OCI-LY7 (cell line): ENCODE measurements at regions not wholly inside any gene's neighbourhood (a gene's known extent, or its start where the extent isn't known, plus 50 kb on each side); places are given as distances from the start of the nearest gene placed in this dataset.

Experiments
- BruUV-seq: library from RNA; stranded (reverse); fragments of 400-500 nt; replicated peaks from 2 replicates; lab custom pipeline; 2021; lab: Mats Ljungman, UMichigan
- CTCF ChIA-PET: fragments of 300-600 bp; sonication (Branson Sonifier 250); formaldehyde crosslinking; loops from one replicate; lab custom pipeline; 2022; ENCODE audit warnings: antibody characterized with exemption; ENCODE audit not compliant: unreplicated experiment; lab: Charles Lee
- POLR2A ChIA-PET: fragments of 300-600 bp; sonication (Branson Sonifier 250); formaldehyde crosslinking; loops from one replicate; lab custom pipeline; 2022; ENCODE audit warnings: antibody characterized with exemption; lab: Charles Lee
- DNase-seq: peaks from one replicate; pipeline ENCODE4 v3.0.0-alpha.2; 2015; ENCODE audit warnings: low spot score
- H2AFZ ChIP-seq: fragments of 200-600 bp; sonication (generic), shearing (Covaris generic); 2 replicates; pipeline ENCODE4 v1.6.1; 2014; ENCODE audit warnings: mild to moderate bottlenecking, antibody characterized with exemption, low read length, moderate library complexity
- H3K27ac ChIP-seq: fragments of 200-600 bp; sonication (generic); 2 replicates; pipeline ENCODE4 v1.5.1; 2014; ENCODE audit warnings: mixed run types, low read depth, mild to moderate bottlenecking, moderate library complexity, low read length, inconsistent platforms; ENCODE audit not compliant: poor library complexity, severe bottlenecking
- H3K36me3 ChIP-seq: fragments of 200-600 bp; sonication (generic); 2 replicates; pipeline ENCODE4 v1.6.1; 2014; ENCODE audit warnings: mild to moderate bottlenecking, antibody characterized with exemption, low read length, moderate library complexity, mixed read lengths; ENCODE audit not compliant: insufficient read depth
- H3K4me1 ChIP-seq: fragments of 200-600 bp; sonication (generic); 2 replicates; pipeline ENCODE4 v1.5.1; 2014; ENCODE audit warnings: mild to moderate bottlenecking, low read length; ENCODE audit not compliant: insufficient read depth, poor library complexity, severe bottlenecking
- H3K4me2 ChIP-seq: fragments of 200-600 bp; sonication (generic); 2 replicates; pipeline ENCODE4 v1.6.1; 2014; ENCODE audit warnings: mild to moderate bottlenecking, low read length
- H3K4me3 ChIP-seq: fragments of 200-600 bp; sonication (generic); 2 replicates; pipeline ENCODE4 v1.5.1; 2014; ENCODE audit warnings: mild to moderate bottlenecking, low read depth, low read length; ENCODE audit not compliant: poor library complexity, severe bottlenecking
- H3K79me2 ChIP-seq: fragments of 200-600 bp; sonication (generic); 2 replicates; pipeline ENCODE4 v1.6.1; 2016; ENCODE audit warnings: low read depth, mild to moderate bottlenecking, low read length, moderate library complexity, mixed read lengths; ENCODE audit not compliant: insufficient read depth
- H3K9me2 ChIP-seq: fragments of 200-600 bp; sonication (generic); 2 replicates; pipeline ENCODE4 v1.6.1; 2016; ENCODE audit warnings: mild to moderate bottlenecking, low read length, mixed read lengths; ENCODE audit not compliant: insufficient read depth
- H3K9me3 ChIP-seq: fragments of 200-600 bp; sonication (generic); 2 replicates; pipeline ENCODE4 v1.6.1; 2014; ENCODE audit warnings: mild to moderate bottlenecking, mixed run types, low read length, mixed read lengths
- H4K20me1 ChIP-seq: fragments of 200-600 bp; sonication (generic); 2 replicates; pipeline ENCODE4 v1.6.1; 2014; ENCODE audit warnings: mild to moderate bottlenecking, antibody characterized with exemption, low read length, moderate library complexity, mixed read lengths; ENCODE audit not compliant: insufficient read depth
- CTCF ChIP-seq: fragments of 200-600 bp; sonication (generic); conservative IDR thresholded peaks from 2 replicates; pipeline ENCODE4 v1.5.1; 2014; ENCODE audit warnings: mild to moderate bottlenecking, antibody characterized with exemption, low read length, moderate library complexity, mixed read lengths
- EZH2phosphoT487 ChIP-seq: fragments of 200-600 bp; sonication (generic); IDR thresholded peaks from 2 replicates; pipeline ENCODE4 v1.6.1; 2018; ENCODE audit warnings: low read depth, borderline replicate concordance, mild to moderate bottlenecking, mixed run types, antibody characterized with exemption, low read length, moderate library complexity, mixed read lengths
- intact Hi-C: fragments of 100-400 bp; cut with micrococcal nuclease; formaldehyde crosslinking; loops from one replicate; pipeline ENCODE4 v1.10.0; 2022; ENCODE audit not compliant: unreplicated experiment

- TSS peak; percentile 31 for BruUV-seq
- CTCF ChIA-PET, result interaction anchor here (1.0 kb wide), 1 partner anchor 9 kb away, joined by 5 read pairs; no protein-coding TSS in a partner anchor
- Histone ChIP-seq H3K4me3 (peak overlapping the region; percentile 59), H2AFZ (peak overlapping the region; percentile 94; the same call in 1 of the 2 replicates), H3K36me3 (no peaks in the 10 kb centered on the region), H4K20me1 (no peaks in the 10 kb centered on the region), H3K79me2 (no peaks in the 10 kb centered on the region; the same call in 1 of the 2 replicates), H3K4me1 (peaks cover 64% of the 10 kb centered on the region), H3K9me3 (no peaks in the 10 kb centered on the region), H3K27ac (peak overlapping the region; percentile 96), H3K4me2 (peak overlapping the region; percentile 75), H3K9me2 (no peaks in the 10 kb centered on the region)
- intact Hi-C loops, result loop anchor here (2.0 to 5.0 kb wide), 4 partner anchors 70 to 162 kb away; partner anchors contain the start of gene PELI1
- peak; percentile 94 for DNase-seq
- POLR2A ChIA-PET, result interaction anchor here (0.6 to 3.0 kb wide), 18 partner anchors 9 to 1399 kb away, joined by 3 to 38 read pairs (median 4); no protein-coding TSS in a partner anchor
- TF ChIP-seq EZH2phosphoT487, result no peak
- TF ChIP-seq CTCF, result no peak
Observed at GRCh38 chr2:64214281-64215115, 70.3 kb upstream of the PELI1 start.

- Histone ChIP-seq H2AFZ (peak overlapping the region; percentile 2; the same call in 1 of the 2 replicates), H4K20me1 (no peaks in the 10 kb centered on the region), H3K4me1 (peaks cover 83% of the 10 kb centered on the region), H3K4me2 (no peak overlapping the region), H3K27ac (no peak overlapping the region), H3K36me3 (no peaks in the 10 kb centered on the region), H3K4me3 (no peak overlapping the region), H3K79me2 (no peaks in the 10 kb centered on the region; the same call in 1 of the 2 replicates), H3K9me2 (no peaks in the 10 kb centered on the region), H3K9me3 (no peaks in the 10 kb centered on the region)
- BruUV-seq, result no TSS peak
- POLR2A ChIA-PET, result interaction anchor here (0.9 kb wide), 1 partner anchor 11 kb away, joined by 3 read pairs; no protein-coding TSS in a partner anchor
- no peak for DNase-seq
- TF ChIP-seq EZH2phosphoT487 (no peak), CTCF (peak; percentile 54)
- intact Hi-C loops, result no loop called here
- CTCF ChIA-PET, result no interaction called here
Observed at GRCh38 chr2:64217198-64217869, 73.1 kb upstream of the PELI1 start.
